Sigmoid colon (tissue), 6 donors: ENCODE measurements at regions not wholly inside any gene's neighbourhood (a gene's known extent, or its start where the extent isn't known, plus 50 kb on each side); places are given as distances from the start of the nearest gene placed in this dataset.

Experiments
- DNase-seq: peaks from one replicate; pipeline ENCODE4 v3.0.0-alpha.2; 2019
- H3K27ac ChIP-seq, 4 donors: fragments of 200-600 bp; sonication (generic); one replicate each; pipeline ENCODE4 v1.5.1; 2016 to 2019; ENCODE audit warnings: mild to moderate bottlenecking in 1 of 4
- H3K27me3 ChIP-seq, 3 donors: fragments of 200-600 bp; sonication (generic); one replicate each; pipeline ENCODE4 v1.5.1; 2019; ENCODE audit warnings: mild to moderate bottlenecking in 1 of 3
- H3K36me3 ChIP-seq, 4 donors: fragments of 200-600 bp; sonication (generic); one replicate each; pipeline ENCODE4 v1.5.1; 2016 to 2019
- H3K4me1 ChIP-seq, 4 donors: fragments of 200-600 bp; sonication (generic); one replicate each; pipeline ENCODE4 v1.5.1; 2017 to 2019
- H3K4me3 ChIP-seq, 4 donors: fragments of 200-600 bp; sonication (generic); one replicate each; pipeline ENCODE4 v1.5.1; 2017 to 2019; ENCODE audit warnings: mild to moderate bottlenecking in 2 of 4, moderate library complexity in 1 of 4
- H3K9me3 ChIP-seq, 4 donors: fragments of 200-600 bp in 3 of 4; sonication (generic) in 3 of 4; one replicate each; pipeline versions ENCODE4 v1.5.1 to v1.6.1; 2013 to 2019
- EP300 ChIP-seq, 4 donors: sonication (generic); formaldehyde crosslinking; IDR thresholded peaks; one replicate each; pipeline ENCODE4 v1.6.1; 2017; ENCODE audit warnings: antibody characterized with exemption in 4 of 4
- POLR2A ChIP-seq, 2 donors: fragments of 450-650 bp; IDR thresholded peaks; one replicate each; pipeline ENCODE4 v1.6.1; 2016; ENCODE audit warnings: antibody characterized with exemption in 2 of 2, mild to moderate bottlenecking in 2 of 2, moderate library complexity in 2 of 2
- POLR2AphosphoS5 ChIP-seq, 4 donors: sonication (generic); formaldehyde crosslinking; IDR thresholded peaks; one replicate each; pipeline ENCODE4 v1.6.1; 2017; ENCODE audit warnings: antibody characterized with exemption in 4 of 4
- WGBS, 2 donors: extraction: QIAGEN DNeasy Blood & Tissue Kit; methylation state at CpG; one replicate each; pipeline ENCODE4 v1.1.7; 2013; 5-methylcytosine and 5-hydroxymethylcytosine counted together
- intact Hi-C: fragments of 100-400 bp; cut with DNase I; formaldehyde crosslinking; loops from one replicate; pipeline ENCODE4 v1.15.1; 2023
- TF ChIP-seq, protein P1 (sequence below), 4 experiments: fragments of 450-650 bp in 3 of 4; fragments of 200-600 bp in 1 of 4; IDR thresholded peaks; one replicate each; pipeline ENCODE4 v1.5.1; 2016 to 2019; ENCODE audit warnings: antibody characterized with exemption in 4 of 4, mild to moderate bottlenecking in 3 of 4, moderate library complexity in 2 of 4
- donor health status: healthy with polysubstance abuse.
- donor health status: healthy.

DNA sequence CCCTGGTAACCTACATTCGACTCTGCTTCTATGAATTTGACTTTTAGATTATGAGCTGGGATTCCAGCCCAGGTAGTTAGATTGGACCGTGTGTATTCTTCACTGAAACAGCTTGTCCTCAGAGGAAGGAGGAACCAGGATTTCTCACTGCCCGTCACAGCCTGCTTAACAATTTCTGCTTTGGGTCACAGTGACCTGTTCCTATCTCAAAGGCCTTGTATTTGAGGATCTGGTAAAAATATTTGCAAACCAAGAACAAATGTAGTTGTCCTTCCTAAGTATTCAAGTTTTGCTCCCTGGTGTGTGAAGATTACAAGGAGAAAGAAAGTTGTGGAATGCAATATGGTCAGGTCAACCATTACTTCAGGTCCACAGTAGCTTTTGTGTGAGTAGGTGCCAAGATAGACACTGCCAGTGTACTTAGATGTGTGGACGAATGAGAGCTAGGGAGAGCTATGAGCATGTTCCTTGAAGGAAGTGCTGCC, 55.1 kb downstream of the KIF4B start:
- Histone ChIP-seq H3K36me3 (no peaks in the 10 kb centered on the region), H3K27ac (no peak overlapping the region), H3K4me3 (no peak overlapping the region), H3K4me1 (no peaks in the 10 kb centered on the region), H3K27me3 (no peaks in the 10 kb centered on the region), H3K9me3 (no peaks in the 10 kb centered on the region)
- intact Hi-C loops: no loop called here
- DNase-seq: no peak
- 66 to 80% methylated on average over 4 of the region's 4 CpGs for WGBS, 2 donors
- TF ChIP-seq POLR2A (IDR thresholded peaks at IDR 0.05): no peak
- TF ChIP-seq EP300 (IDR thresholded peaks at IDR 0.05): no peak
- TF ChIP-seq POLR2AphosphoS5 (IDR thresholded peaks at IDR 0.05): no peak
- TF ChIP-seq, protein P1, sequence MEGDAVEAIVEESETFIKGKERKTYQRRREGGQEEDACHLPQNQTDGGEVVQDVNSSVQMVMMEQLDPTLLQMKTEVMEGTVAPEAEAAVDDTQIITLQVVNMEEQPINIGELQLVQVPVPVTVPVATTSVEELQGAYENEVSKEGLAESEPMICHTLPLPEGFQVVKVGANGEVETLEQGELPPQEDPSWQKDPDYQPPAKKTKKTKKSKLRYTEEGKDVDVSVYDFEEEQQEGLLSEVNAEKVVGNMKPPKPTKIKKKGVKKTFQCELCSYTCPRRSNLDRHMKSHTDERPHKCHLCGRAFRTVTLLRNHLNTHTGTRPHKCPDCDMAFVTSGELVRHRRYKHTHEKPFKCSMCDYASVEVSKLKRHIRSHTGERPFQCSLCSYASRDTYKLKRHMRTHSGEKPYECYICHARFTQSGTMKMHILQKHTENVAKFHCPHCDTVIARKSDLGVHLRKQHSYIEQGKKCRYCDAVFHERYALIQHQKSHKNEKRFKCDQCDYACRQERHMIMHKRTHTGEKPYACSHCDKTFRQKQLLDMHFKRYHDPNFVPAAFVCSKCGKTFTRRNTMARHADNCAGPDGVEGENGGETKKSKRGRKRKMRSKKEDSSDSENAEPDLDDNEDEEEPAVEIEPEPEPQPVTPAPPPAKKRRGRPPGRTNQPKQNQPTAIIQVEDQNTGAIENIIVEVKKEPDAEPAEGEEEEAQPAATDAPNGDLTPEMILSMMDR (IDR thresholded peaks at IDR 0.05): no peak

DNA sequence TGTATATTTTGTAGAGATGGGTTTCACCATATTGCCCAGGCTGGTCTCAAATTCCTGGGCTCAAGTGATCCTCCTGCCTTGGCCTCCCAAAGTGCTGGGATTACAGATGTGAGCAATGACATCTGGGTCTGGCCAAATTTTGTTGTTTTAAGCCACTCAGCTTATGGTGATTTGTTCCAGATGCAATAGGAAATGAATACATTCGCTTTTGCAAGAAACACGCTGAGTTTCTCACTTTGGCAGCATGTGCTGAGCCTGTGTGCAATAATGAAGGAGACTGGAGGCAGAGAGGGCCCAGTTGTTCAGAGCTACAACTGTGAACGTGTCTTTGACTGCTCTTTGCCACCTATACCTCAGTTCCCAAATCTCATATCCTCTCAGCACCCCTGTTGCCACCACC, 56.4 kb downstream of the KIF4B start:
- intact Hi-C loops: no loop called here
- no peaks in the 10 kb centered on the region for H3K36me3 ChIP-seq

DNA sequence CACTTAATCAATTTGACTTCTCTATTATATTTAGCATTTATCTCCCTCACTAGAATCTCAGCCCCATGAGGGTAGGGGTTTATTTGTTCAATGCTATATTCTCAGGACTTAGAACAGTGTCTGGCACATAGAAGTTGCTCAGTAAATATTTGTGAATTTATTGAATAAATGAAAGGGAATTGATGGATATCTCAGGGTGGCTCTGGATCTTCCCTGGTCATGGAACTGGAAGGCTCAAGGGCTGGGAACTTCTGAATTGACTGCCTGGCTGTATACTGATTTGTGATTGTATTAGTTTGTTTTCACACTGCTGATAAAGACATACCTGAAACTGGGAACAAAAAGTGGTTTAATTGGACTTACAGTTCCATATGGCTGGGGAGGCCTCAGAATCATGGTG, 57.2 kb downstream of the KIF4B start:
- no peak overlapping the region for H3K27ac ChIP-seq
- no peaks in the 10 kb centered on the region for H3K4me1 ChIP-seq
- H3K36me3 ChIP-seq: no peaks in the 10 kb centered on the region
- no peak for DNase-seq
- H3K27me3 ChIP-seq: no peaks in the 10 kb centered on the region
- H3K4me3 ChIP-seq: no peak overlapping the region
- TF ChIP-seq POLR2A (IDR thresholded peaks at IDR 0.05) (no peak), POLR2AphosphoS5 (IDR thresholded peaks at IDR 0.05) (no peak), EP300 (IDR thresholded peaks at IDR 0.05) (no peak)
- TF ChIP-seq, protein P1 (IDR thresholded peaks at IDR 0.05): no peak
- intact Hi-C loops: no loop called here
- H3K9me3 ChIP-seq: no peaks in the 10 kb centered on the region

More for the DNA sequence above, 56.4 kb downstream of the KIF4B start:
- DNase-seq: no peak
- Histone ChIP-seq H3K27ac (no peak overlapping the region), H3K4me1 (no peaks in the 10 kb centered on the region), H3K4me3 (no peak overlapping the region), H3K9me3 (no peaks in the 10 kb centered on the region), H3K27me3 (no peaks in the 10 kb centered on the region)
- 55 to 72% methylated on average over 3 of the region's 3 CpGs for WGBS, 2 donors
- no peak for TF ChIP-seq POLR2AphosphoS5 (IDR thresholded peaks at IDR 0.05)
- TF ChIP-seq POLR2A (IDR thresholded peaks at IDR 0.05): no peak
- TF ChIP-seq EP300 (IDR thresholded peaks at IDR 0.05): no peak
- TF ChIP-seq, protein P1 (IDR thresholded peaks at IDR 0.05): no peak

DNA sequence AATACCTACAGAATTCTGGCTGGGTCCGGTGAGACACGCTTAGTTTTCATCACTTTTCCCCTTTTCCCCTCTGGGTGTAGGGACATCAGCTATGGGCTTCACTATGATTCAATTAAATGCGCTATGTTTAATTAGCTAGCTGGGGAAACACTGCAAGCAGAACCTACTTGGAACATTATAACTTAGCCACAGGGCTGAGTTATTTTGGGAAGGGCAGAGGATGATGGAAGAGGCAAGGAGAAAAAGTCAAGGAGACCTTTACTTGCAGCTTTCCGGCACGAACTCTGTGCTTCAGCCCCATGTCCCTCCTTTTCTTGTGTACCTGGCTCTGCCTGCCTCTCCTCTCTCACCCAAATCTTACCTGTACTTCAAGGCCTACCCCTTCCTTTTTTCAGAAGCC, 62.8 kb downstream of the KIF4B start:
- Histone ChIP-seq H3K27me3 (no peaks in the 10 kb centered on the region), H3K4me1 (no peaks in the 10 kb centered on the region), H3K9me3 (no peaks in the 10 kb centered on the region), H3K27ac (no peak overlapping the region), H3K36me3 (no peaks in the 10 kb centered on the region), H3K4me3 (no peak overlapping the region)
- 88 to 95% methylated on average over 5 of the region's 5 CpGs for WGBS, 2 donors
- intact Hi-C loops: no loop called here
- no peak for DNase-seq
- TF ChIP-seq EP300 (IDR thresholded peaks at IDR 0.05): no peak
- no peak for TF ChIP-seq POLR2A (IDR thresholded peaks at IDR 0.05)
- TF ChIP-seq POLR2AphosphoS5 (IDR thresholded peaks at IDR 0.05): no peak
- TF ChIP-seq, protein P1 (IDR thresholded peaks at IDR 0.05): no peak

DNA sequence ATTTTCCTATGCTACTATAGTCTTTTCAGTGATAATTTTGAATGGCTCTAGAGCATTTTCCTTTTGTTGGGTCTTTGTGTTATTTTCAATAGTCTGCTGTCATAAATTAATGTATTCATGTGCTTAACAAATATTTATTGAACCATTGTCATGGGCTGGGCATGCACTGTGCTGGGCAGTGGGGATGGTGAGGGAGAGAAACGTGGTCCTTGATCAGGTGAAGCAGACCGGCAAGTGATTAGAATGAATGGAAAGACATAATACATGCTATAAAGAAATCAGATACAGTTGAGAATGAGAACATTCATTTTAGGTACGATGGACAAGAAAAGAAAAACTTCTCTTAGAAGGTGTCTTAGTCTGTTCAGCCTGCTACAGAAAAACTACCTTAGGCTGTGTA, 66.1 kb downstream of the KIF4B start:
- Histone ChIP-seq H3K27ac (no peak overlapping the region), H3K36me3 (no peaks in the 10 kb centered on the region), H3K4me1 (no peaks in the 10 kb centered on the region), H3K9me3 (no peaks in the 10 kb centered on the region), H3K27me3 (no peaks in the 10 kb centered on the region), H3K4me3 (no peak overlapping the region)
- intact Hi-C loops: no loop called here
- 54 to 60% methylated on average over 3 of the region's 3 CpGs for WGBS, 2 donors
- no peak for DNase-seq
- TF ChIP-seq, protein P1 (IDR thresholded peaks at IDR 0.05): no peak
- TF ChIP-seq POLR2A (IDR thresholded peaks at IDR 0.05) (no peak), EP300 (IDR thresholded peaks at IDR 0.05) (no peak), POLR2AphosphoS5 (IDR thresholded peaks at IDR 0.05) (no peak)
